HG02970 (cell line): ENCODE measurements at regions not wholly inside any gene's neighbourhood (a gene's known extent, or its start where the extent isn't known, plus 50 kb on each side); places are given as distances from the start of the nearest gene placed in this dataset.

Experiments
- ATAC-seq: cut with Tn5 transposase; IDR thresholded peaks from one replicate; pipeline ENCODE4 v1.9.1; 2021; ENCODE audit warnings: mild to moderate bottlenecking, moderate library complexity, moderate number of reproducible peaks; ENCODE audit not compliant: unreplicated experiment, low FRiP score

- ATAC-seq: no peak
Observed at GRCh38 chr18:77501266-77501665, 251.6 kb downstream of the GALR1 start.

- ATAC-seq: no peak
Observed at GRCh38 chr18:77505499-77505898, 255.9 kb downstream of the GALR1 start.

GRCh38 chr18:77512152-77512551 is 262.5 kb downstream of the GALR1 start:
- ATAC-seq: no peak

- ATAC-seq: no peak
Observed at GRCh38 chr18:77517901-77518300, 268.3 kb downstream of the GALR1 start.

GRCh38 chr18:77520767-77521166 is 271.1 kb downstream of the GALR1 start:
- no peak for ATAC-seq

- ATAC-seq: no peak
Observed at GRCh38 chr18:77522051-77522675, 272.5 kb downstream of the GALR1 start.

- no peak for ATAC-seq
Observed at GRCh38 chr18:77524909-77525308, 275.3 kb downstream of the GALR1 start.

- no peak for ATAC-seq
Observed at GRCh38 chr18:77526962-77527361, 277.3 kb downstream of the GALR1 start.

- ATAC-seq: no peak
Observed at GRCh38 chr18:77528872-77529271, 279.2 kb downstream of the GALR1 start.

- no peak for ATAC-seq
Observed at GRCh38 chr18:77529492-77530176, 280.0 kb downstream of the GALR1 start.

- no peak for ATAC-seq
Observed at GRCh38 chr18:77530732-77531131, 281.1 kb downstream of the GALR1 start.

- ATAC-seq: no peak
Observed at GRCh38 chr18:77539860-77540259, 290.2 kb downstream of the GALR1 start.

- ATAC-seq: no peak
Observed at GRCh38 chr18:77544792-77545191, 295.1 kb downstream of the GALR1 start.

GRCh38 chr18:77547757-77548156 is 298.1 kb downstream of the GALR1 start:
- no peak for ATAC-seq

- no peak for ATAC-seq
Observed at GRCh38 chr18:77548790-77549420, 299.3 kb downstream of the GALR1 start.

GRCh38 chr18:77550625-77551024 is 301.0 kb downstream of the GALR1 start:
- no peak for ATAC-seq

- ATAC-seq: no peak
Observed at GRCh38 chr18:77551055-77551454, 301.4 kb downstream of the GALR1 start.

GRCh38 chr18:77552945-77553344 is 303.3 kb downstream of the GALR1 start:
- no peak for ATAC-seq

GRCh38 chr18:77554061-77554460 is 304.4 kb downstream of the GALR1 start:
- ATAC-seq: no peak

GRCh38 chr18:77557046-77557587 is 307.5 kb downstream of the GALR1 start:
- ATAC-seq: no peak

GRCh38 chr18:77559274-77559910 is 309.7 kb downstream of the GALR1 start:
- no peak for ATAC-seq
